ENCODE measurements at regions not wholly inside any gene's neighbourhood (a gene's known extent, or its start where the extent isn't known, plus 50 kb on each side); places are given as distances from the start of the nearest gene placed in this dataset.
"Not testable (repeated sequence)": the region's sequence is repeated elsewhere in the genome, so short reads cannot be mapped to it uniquely, and the experiment has no call there.

DNA sequence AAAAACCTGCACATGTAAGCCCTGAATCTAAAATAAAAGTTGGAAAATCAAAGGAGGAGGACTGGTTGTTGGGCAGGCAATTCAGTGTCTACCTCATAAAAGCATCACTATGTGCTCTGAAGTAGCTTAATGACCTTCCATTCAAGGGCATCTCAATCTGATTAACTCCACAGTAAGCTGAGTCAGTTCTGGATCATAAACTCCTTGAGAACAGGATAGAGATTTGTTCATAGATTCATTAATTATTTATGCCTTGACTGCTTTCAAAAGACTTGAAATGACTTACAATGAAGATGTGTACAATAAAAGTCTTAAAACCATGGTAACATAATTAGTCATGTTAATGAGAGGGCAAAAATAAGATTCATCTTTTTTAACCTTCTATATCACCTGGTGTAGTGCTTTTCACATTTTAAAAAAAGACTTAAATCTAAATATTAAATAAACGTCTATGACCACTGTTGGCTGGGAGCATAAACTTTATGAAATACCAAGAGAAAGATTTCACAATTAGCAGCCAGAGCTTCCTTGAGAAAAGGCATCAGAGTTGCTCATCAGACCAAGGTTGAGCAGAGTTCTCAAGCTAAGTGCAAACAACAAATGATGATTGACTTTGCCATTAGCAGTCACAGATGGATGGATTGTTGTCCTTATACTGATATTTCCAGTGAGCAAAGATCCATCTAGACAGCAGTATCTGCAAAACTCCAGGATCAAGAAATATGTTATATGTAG lies 237.3 kb upstream of the THUMPD2 start:
- POLR2A ChIA-PET: no interaction called here

DNA sequence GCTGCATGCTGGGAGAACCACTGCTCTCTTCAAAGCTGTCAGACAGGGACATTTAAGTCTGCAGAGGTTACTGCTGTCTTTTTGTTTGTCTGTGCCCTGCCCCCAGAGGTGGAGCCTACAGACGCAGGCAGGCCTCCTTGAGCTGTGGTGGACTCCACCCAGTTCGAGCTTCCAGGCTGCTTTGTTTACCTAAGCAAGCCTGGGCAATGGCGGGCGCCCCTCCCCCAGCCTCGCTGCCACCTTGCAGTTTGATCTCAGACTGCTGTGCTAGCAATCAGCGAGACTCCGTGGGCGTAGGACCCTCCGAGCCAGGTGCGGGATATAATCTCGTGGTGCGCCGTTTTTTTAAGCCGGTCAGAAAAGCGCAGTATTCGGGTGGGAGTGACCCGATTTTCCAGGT lies 234.9 kb upstream of the THUMPD2 start:
- H3K27ac ChIP-seq (ENCODE audit: extremely low read depth, low read depth, low read length); H3K4me3 ChIP-seq (ENCODE audit: low read depth, low read length); POLR2A ChIA-PET; CTCF ChIA-PET; H3K9me3 ChIP-seq (ENCODE audit: control insufficient read depth, insufficient read depth, low read depth, low read length); H3K4me1 ChIP-seq (ENCODE audit: control insufficient read depth, insufficient read depth, low read length); H3K36me3 ChIP-seq (ENCODE audit: control insufficient read depth in 2 of 2, insufficient read depth in 1 of 2, low read length in 2 of 2): not testable (repeated sequence)

More for the DNA sequence above, 237.3 kb upstream of the THUMPD2 start:
- no peak overlapping the region for H3K27ac ChIP-seq (ENCODE audit: extremely low read depth, low read depth, low read length)
- no peaks in the 10 kb centered on the region for H3K36me3 ChIP-seq (ENCODE audit: control insufficient read depth in 2 of 2, insufficient read depth in 1 of 2, low read length in 2 of 2)
- TF ChIP-seq ZNF677 (tag by site-specific recombination; IDR thresholded peaks at IDR 0.05): no peak
- TF ChIP-seq, protein P1, sequence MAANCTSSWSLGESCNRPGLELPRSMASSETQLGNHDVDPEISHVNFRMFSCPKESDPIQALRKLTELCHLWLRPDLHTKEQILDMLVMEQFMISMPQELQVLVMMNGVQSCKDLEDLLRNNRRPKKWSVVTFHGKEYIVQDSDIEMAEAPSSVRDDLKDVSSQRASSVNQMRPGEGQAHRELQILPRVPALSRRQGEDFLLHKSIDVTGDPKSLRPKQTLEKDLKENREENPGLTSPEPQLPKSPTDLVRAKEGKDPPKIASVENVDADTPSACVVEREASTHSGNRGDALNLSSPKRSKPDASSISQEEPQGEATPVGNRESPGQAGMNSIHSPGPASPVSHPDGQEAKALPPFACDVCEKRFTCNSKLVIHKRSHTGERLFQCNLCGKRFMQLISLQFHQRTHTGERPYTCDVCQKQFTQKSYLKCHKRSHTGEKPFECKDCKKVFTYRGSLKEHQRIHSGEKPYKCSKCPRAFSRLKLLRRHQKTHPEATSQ (tag by site-specific recombination; IDR thresholded peaks at IDR 0.05): no peak
- CTCF ChIA-PET: interaction anchor here (1.5 kb wide), 1 partner anchor 103 kb away, joined by 3 read pairs; no protein-coding TSS in a partner anchor
- no peaks in the 10 kb centered on the region for H3K4me1 ChIP-seq (ENCODE audit: control insufficient read depth, insufficient read depth, low read length)
- no peak overlapping the region for H3K4me3 ChIP-seq (ENCODE audit: low read depth, low read length)
- H3K9me3 ChIP-seq (ENCODE audit: control insufficient read depth, insufficient read depth, low read depth, low read length): no peaks in the 10 kb centered on the region

DNA sequence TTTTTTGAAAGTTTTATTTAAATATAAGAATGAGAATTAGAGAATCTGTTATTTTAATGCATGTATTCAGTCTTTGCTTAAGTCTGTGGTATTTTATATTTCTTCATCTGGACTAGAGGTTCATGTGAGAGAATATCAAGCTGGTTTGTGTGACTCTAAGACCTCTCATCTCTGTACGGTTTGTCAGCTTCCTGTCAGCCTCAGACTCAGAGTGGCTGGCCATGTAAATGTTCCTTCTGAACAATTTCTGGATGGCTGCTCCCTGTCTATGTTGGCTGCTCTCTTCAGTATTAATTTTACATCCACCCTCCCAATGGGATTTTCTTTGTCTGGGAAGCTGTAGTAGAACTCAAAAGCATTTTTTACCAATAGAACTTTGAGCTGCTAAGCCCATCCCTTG lies 225.3 kb upstream of the THUMPD2 start:
- Histone ChIP-seq H3K4me3 (ENCODE audit: low read depth, low read length) (no peak overlapping the region), H3K4me1 (ENCODE audit: control insufficient read depth, insufficient read depth, low read length) (no peaks in the 10 kb centered on the region), H3K36me3 (ENCODE audit: control insufficient read depth in 2 of 2, insufficient read depth in 1 of 2, low read length in 2 of 2) (no peaks in the 10 kb centered on the region), H3K27ac (ENCODE audit: extremely low read depth, low read depth, low read length) (no peak overlapping the region), H3K9me3 (ENCODE audit: control insufficient read depth, insufficient read depth, low read depth, low read length) (no peaks in the 10 kb centered on the region)
- POLR2A ChIA-PET: no interaction called here
- no peak for TF ChIP-seq ZNF23 (tag by site-specific recombination; IDR thresholded peaks at IDR 0.05; ENCODE audit: borderline replicate concordance)
- TF ChIP-seq, protein P2, sequence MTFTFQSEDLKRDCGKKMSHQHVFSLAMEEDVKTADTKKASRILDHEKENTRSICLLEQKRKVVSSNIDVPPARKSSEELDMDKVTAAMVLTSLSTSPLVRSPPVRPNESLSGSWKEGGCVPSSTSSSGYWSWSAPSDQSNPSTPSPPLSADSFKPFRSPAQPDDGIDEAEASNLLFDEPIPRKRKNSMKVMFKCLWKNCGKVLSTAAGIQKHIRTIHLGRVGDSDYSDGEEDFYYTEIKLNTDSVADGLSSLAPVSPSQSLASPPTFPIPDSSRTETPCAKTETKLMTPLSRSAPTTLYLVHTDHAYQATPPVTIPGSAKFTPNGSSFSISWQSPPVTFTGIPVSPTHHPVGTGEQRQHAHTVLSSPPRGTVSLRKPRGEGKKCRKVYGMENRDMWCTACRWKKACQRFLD (tag by site-specific recombination; IDR thresholded peaks at IDR 0.05): no peak
- no peak for TF ChIP-seq GFI1B (tag by site-specific recombination; IDR thresholded peaks at IDR 0.05)
- CTCF ChIA-PET: no interaction called here

DNA sequence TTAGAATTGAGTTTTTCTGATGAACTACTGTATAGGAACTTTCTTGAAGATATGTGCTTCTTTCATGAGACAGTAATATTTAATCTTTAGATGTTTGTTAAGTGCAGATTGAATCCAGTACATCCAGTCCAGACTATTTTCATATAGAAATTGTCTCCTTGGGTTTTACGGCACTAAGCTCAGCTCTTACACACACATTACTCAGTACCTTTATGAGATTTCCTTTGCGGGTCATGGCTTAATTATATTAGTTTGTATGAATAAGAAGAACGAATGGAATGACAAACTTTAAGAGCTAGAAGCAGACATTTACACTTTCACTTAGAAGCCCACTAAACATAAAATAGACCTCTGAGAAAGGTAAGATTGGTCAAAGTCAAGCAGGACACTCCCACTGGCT lies 223.3 kb upstream of the THUMPD2 start:
- Histone ChIP-seq H3K9me3 (ENCODE audit: control insufficient read depth, insufficient read depth, low read depth, low read length) (no peaks in the 10 kb centered on the region), H3K36me3 (ENCODE audit: control insufficient read depth in 2 of 2, insufficient read depth in 1 of 2, low read length in 2 of 2) (no peaks in the 10 kb centered on the region), H3K4me1 (ENCODE audit: control insufficient read depth, insufficient read depth, low read length) (no peaks in the 10 kb centered on the region), H3K4me3 (ENCODE audit: low read depth, low read length) (no peak overlapping the region), H3K27ac (ENCODE audit: extremely low read depth, low read depth, low read length) (no peak overlapping the region)
- ChIA-PET POLR2A (no interaction called here), CTCF (no interaction called here)
- TF ChIP-seq, protein P3, sequence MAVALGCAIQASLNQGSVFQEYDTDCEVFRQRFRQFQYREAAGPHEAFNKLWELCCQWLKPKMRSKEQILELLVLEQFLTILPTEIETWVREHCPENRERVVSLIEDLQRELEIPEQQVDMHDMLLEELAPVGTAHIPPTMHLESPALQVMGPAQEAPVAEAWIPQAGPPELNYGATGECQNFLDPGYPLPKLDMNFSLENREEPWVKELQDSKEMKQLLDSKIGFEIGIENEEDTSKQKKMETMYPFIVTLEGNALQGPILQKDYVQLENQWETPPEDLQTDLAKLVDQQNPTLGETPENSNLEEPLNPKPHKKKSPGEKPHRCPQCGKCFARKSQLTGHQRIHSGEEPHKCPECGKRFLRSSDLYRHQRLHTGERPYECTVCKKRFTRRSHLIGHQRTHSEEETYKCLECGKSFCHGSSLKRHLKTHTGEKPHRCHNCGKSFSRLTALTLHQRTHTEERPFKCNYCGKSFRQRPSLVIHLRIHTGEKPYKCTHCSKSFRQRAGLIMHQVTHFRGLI (tag by site-specific recombination; IDR thresholded peaks at IDR 0.05): no peak

DNA sequence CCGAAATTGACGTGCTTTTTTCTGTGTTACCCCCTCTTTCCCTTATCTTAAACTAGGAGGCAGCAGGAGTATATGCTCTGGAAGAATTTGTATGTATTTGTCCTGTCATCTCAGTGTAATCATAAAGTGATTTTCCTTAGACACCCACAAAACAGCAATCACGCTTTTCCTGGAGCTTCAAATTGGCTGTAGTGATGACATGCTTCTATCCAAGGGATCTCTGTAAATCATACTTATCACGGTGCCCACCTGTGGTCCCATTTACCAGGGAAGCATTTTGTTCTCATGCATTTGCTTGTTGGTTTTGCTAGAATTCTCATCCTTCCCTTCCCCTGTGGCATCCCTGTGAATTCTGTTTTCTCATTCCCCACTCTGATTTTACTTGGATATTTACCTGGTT lies 220.8 kb upstream of the THUMPD2 start:
- Histone ChIP-seq H3K4me3 (ENCODE audit: low read depth, low read length) (no peak overlapping the region), H3K9me3 (ENCODE audit: control insufficient read depth, insufficient read depth, low read depth, low read length) (no peaks in the 10 kb centered on the region), H3K4me1 (ENCODE audit: control insufficient read depth, insufficient read depth, low read length) (no peaks in the 10 kb centered on the region), H3K36me3 (ENCODE audit: control insufficient read depth in 2 of 2, insufficient read depth in 1 of 2, low read length in 2 of 2) (no peaks in the 10 kb centered on the region), H3K27ac (ENCODE audit: extremely low read depth, low read depth, low read length) (no peak overlapping the region)
- ChIA-PET CTCF (no interaction called here), POLR2A (no interaction called here)
- TF ChIP-seq, protein P4, sequence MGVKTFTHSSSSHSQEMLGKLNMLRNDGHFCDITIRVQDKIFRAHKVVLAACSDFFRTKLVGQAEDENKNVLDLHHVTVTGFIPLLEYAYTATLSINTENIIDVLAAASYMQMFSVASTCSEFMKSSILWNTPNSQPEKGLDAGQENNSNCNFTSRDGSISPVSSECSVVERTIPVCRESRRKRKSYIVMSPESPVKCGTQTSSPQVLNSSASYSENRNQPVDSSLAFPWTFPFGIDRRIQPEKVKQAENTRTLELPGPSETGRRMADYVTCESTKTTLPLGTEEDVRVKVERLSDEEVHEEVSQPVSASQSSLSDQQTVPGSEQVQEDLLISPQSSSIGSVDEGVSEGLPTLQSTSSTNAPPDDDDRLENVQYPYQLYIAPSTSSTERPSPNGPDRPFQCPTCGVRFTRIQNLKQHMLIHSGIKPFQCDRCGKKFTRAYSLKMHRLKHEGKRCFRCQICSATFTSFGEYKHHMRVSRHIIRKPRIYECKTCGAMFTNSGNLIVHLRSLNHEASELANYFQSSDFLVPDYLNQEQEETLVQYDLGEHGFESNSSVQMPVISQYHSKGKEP (tag by site-specific recombination; IDR thresholded peaks at IDR 0.05): no peak
- TF ChIP-seq ZNF624 (tag by site-specific recombination; IDR thresholded peaks at IDR 0.05) (no peak), ZNF830 (tag by site-specific recombination; IDR thresholded peaks at IDR 0.05; ENCODE audit: low read depth) (no peak), ZFP41 (tag by site-specific recombination; IDR thresholded peaks at IDR 0.05; ENCODE audit: borderline replicate concordance) (no peak)
